ENCODE measurements at regions not wholly inside any gene's neighbourhood (a gene's known extent, or its start where the extent isn't known, plus 50 kb on each side); places are given as distances from the start of the nearest gene placed in this dataset.

- Histone ChIP-seq H3K27ac (ENCODE audit: control insufficient read depth, insufficient read depth) (no peak overlapping the region), H3K4me2 (ENCODE audit: control insufficient read depth, insufficient read depth) (no peak overlapping the region), H2AFZ (ENCODE audit: control insufficient read depth, low read depth, low read length) (no peak overlapping the region), H3K36me3 (ENCODE audit: control insufficient read depth in 2 of 2, insufficient read depth in 2 of 2, low read length in 1 of 2) (no peaks in the 10 kb centered on the region), H3K79me2 (ENCODE audit: control insufficient read depth, insufficient read depth, low read length) (no peaks in the 10 kb centered on the region), H4K20me1 (ENCODE audit: control insufficient read depth, insufficient read depth) (no peaks in the 10 kb centered on the region), H3K9ac (ENCODE audit: control insufficient read depth, insufficient read depth, low read length) (no peak overlapping the region), H3K4me1 (ENCODE audit: control insufficient read depth, insufficient read depth, low read length) (no peaks in the 10 kb centered on the region), H3K4me3 (no peak overlapping the region), H3K27me3 (replicated peaks in 1 of 2; ENCODE audit: control insufficient read depth in 2 of 2, insufficient read depth in 2 of 2, low read length in 1 of 2) (peaks cover 0 to 2% of the 10 kb centered on the region in 2 experiments; a peak in 1 of 4 replicates), H3K9me3 (replicated peaks; ENCODE audit: control insufficient read depth, insufficient read depth, low read length) (no peaks in the 10 kb centered on the region)
- ChIA-PET POLR2A (no interaction called here), RAD21 (ENCODE audit: unreplicated experiment) (no interaction called here), CTCF (no interaction called here), SMC1A (ENCODE audit: uncharacterized antibody, unreplicated experiment) (no interaction called here)
- FAIRE-seq (no peak), ATAC-seq (no peak), DNase-seq (ENCODE audit: low read depth, low spot score) (no peak)
- TF ChIP-seq SP1 (IDR thresholded peaks at IDR 0.05; ENCODE audit: low read depth, low read length) (no peak), SIN3A (IDR thresholded peaks at IDR 0.05; ENCODE audit: low read depth, low read length) (no peak), HDAC6 (IDR thresholded peaks at IDR 0.05; ENCODE audit: unreplicated experiment) (no peak), IRF5 (IDR thresholded peaks at IDR 0.05; ENCODE audit: borderline replicate concordance) (no peak), FOXM1 (IDR thresholded peaks at IDR 0.05; ENCODE audit: low read depth, low read length) (no peak), ZNF274 (IDR thresholded peaks at IDR 0.05; ENCODE audit: insufficient read depth, insufficient read length) (no peak), TAF1 (IDR thresholded peaks at IDR 0.05; ENCODE audit: borderline replicate concordance, low read depth, low read length) (no peak), ZNF207 (IDR thresholded peaks at IDR 0.05; ENCODE audit: borderline replicate concordance) (no peak), ZZZ3 (IDR thresholded peaks at IDR 0.05; ENCODE audit: control insufficient read depth, insufficient read length, low read depth) (no peak), IRF3 (IDR thresholded peaks at IDR 0.05) (no peak), ETV6 (conservative IDR thresholded peaks at IDR 0.05 in 1 of 2, IDR thresholded peaks at IDR 0.05 in 1 of 2; ENCODE audit: borderline replicate concordance in 1 of 2, low read depth in 1 of 2) (no peak), IRF4 (IDR thresholded peaks at IDR 0.05; ENCODE audit: low read depth, low read length) (no peak), SKIL (IDR thresholded peaks at IDR 0.05; ENCODE audit: low read depth, poor library complexity, severe bottlenecking) (no peak), SREBF2 (IDR thresholded peaks at IDR 0.05; ENCODE audit: low read length) (no peak), NR2C2 (IDR thresholded peaks at IDR 0.05; ENCODE audit: borderline replicate concordance, control insufficient read depth, insufficient read length, low read depth) (no peak)
- TF ChIP-seq, protein P1, sequence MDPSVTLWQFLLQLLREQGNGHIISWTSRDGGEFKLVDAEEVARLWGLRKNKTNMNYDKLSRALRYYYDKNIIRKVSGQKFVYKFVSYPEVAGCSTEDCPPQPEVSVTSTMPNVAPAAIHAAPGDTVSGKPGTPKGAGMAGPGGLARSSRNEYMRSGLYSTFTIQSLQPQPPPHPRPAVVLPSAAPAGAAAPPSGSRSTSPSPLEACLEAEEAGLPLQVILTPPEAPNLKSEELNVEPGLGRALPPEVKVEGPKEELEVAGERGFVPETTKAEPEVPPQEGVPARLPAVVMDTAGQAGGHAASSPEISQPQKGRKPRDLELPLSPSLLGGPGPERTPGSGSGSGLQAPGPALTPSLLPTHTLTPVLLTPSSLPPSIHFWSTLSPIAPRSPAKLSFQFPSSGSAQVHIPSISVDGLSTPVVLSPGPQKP (IDR thresholded peaks at IDR 0.05; ENCODE audit: low read depth, low read length), result no peak
- 1% methylated on average over 3 of the region's 3 CpGs for WGBS (ENCODE audit: insufficient coverage, insufficient replicate concordance, low lambda C conversion rate, missing lambda C conversion rate)
- no TSS peak for BruUV-seq (replicated peaks)
- intact Hi-C loops (cut with micrococcal nuclease; ENCODE audit: unreplicated experiment) (no loop called here), in situ Hi-C loops (cut with MboI) (no loop called here)
These were observed 496.1 kb downstream of the PTPRU start for GRCh38 chr1:29732453-29732852.
